HG02870 (cell line): ENCODE measurements at regions not wholly inside any gene's neighbourhood (a gene's known extent, or its start where the extent isn't known, plus 50 kb on each side); places are given as distances from the start of the nearest gene placed in this dataset.
"Not testable (repeated sequence)": the region's sequence is repeated elsewhere in the genome, so short reads cannot be mapped to it uniquely, and the experiment has no call there.

ENCODE experiments used
- ATAC-seq: cut with Tn5 transposase; IDR thresholded peaks from one replicate; pipeline ENCODE4 v1.9.1; 2021; ENCODE audit warnings: mild to moderate bottlenecking, moderate library complexity; ENCODE audit not compliant: unreplicated experiment

DNA sequence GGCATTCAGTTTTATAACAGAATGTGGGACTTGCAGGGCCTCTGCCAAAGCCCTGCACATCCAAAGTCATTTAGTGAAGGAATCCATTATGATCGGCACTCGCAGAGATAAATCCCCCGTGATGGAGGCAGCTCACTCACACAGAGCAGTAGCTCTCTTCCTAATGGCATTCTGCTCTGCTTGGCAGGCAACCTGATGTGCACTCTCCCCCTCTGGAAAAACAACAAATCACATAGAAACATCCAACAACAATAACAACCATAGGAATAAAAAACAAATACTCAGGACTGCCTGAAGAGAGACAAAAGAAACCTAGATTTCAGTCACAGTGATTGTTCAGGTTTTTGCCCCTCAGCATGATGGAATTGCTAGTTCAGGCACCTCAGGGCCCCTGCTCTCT, 59.7 kb downstream of the NAA11 start:
- no peak for ATAC-seq

DNA sequence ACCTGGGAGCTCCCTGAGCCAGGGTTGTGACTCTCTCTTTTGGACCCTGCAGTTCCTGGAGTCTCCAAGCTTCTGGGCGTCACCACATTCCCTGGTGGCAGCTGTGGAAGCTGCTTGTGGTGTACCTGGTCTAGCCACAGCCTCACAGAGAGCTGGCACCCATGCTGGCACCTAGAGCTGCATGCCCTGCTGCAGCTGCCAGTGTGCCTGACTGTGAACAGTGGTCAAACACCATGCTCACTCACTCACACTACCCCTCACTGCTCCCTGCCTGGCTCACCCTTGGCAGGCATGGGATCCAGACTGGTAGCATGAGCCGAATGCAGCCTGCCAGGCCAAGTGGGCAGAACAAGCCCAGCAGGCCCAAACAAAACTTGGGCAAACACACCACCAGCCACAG, 66.6 kb downstream of the NAA11 start:
- no peak for ATAC-seq

- ATAC-seq = no peak
Observed at GRCh38 chr4:79258614-79259176, 67.2 kb downstream of the NAA11 start.

DNA sequence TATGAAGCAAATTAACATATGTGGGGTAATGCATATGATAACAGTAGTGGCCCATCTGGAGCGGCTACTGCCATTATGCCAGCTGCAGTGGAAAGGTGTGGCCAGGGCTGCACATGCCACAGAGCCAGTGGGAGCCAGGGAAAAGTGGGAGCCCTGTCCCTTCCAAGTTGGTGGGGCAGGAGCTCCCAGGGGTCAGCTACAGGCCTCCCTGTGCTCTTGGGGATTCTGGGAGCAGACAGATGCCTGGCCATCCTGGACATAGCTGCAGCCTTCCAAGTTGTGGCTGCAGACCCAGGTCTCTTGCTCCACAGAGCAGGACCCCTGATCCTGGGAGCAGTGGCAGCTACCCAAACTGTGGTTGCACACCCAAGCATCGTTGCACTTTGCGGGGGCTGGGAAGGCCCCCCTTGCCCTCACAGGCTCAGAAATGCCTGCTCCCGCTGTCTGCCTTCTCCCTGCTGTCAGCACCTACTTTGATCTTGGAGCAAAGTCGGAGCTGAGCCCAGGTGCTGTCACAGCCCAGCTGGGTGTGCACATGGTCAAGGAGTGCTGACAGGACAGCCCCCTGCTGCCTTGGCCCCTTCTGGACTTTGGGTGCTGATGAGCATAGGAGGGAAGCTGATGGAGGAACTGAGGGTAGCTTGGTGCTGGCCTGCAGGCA, 67.8 kb downstream of the NAA11 start:
- no peak for ATAC-seq

DNA sequence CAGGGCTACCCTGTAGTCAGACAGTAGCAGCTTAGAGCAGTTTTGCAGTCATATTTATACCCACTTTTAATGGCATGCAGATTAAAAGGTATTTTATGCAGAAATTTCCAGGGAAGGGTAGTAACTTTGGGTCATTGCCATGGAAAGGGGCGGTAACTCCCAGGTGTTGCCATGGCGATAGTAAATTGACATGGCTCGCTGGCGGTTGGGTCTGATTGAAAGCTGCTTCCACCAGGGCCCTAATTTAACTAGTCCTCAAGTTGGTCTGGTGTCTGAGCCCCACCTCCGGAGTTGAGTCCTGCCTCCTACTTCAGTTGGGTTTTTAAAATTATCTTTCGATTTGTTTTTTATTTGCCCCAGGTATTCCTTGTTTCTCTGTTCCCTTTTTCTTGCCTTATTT, 70.1 kb downstream of the NAA11 start:
- no peak for ATAC-seq

DNA sequence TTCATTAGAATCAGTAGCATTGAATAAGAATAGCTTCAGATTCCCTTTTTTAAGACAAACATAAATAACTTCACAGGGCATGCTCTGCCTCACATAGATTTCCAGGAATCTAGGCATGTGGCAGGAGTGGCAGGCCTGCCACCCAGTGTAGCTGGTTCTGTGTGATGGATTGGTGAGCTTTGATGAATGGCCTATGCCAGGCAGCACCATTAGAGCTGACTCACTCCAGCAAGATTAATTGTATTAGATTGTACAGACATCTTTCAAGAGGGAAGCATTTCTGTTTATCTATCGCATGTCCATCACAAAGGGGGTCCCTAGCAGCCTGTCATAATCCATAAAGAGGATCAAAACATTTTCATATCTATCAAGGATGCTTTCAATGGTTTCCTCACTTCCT, 71.9 kb downstream of the NAA11 start:
- ATAC-seq = no peak

- ATAC-seq = no peak
Observed at GRCh38 chr4:79253168-79253567, 72.7 kb downstream of the NAA11 start.

- ATAC-seq = no peak
Observed at GRCh38 chr4:79250887-79251286, 75.0 kb downstream of the NAA11 start.

- ATAC-seq = no peak
Observed at GRCh38 chr4:79249881-79250503, 75.9 kb downstream of the NAA11 start.

- ATAC-seq = no peak
Observed at GRCh38 chr4:79248610-79249009, 77.3 kb downstream of the NAA11 start.

- no peak for ATAC-seq
Observed at GRCh38 chr4:79247695-79248394, 78.0 kb downstream of the NAA11 start.

DNA sequence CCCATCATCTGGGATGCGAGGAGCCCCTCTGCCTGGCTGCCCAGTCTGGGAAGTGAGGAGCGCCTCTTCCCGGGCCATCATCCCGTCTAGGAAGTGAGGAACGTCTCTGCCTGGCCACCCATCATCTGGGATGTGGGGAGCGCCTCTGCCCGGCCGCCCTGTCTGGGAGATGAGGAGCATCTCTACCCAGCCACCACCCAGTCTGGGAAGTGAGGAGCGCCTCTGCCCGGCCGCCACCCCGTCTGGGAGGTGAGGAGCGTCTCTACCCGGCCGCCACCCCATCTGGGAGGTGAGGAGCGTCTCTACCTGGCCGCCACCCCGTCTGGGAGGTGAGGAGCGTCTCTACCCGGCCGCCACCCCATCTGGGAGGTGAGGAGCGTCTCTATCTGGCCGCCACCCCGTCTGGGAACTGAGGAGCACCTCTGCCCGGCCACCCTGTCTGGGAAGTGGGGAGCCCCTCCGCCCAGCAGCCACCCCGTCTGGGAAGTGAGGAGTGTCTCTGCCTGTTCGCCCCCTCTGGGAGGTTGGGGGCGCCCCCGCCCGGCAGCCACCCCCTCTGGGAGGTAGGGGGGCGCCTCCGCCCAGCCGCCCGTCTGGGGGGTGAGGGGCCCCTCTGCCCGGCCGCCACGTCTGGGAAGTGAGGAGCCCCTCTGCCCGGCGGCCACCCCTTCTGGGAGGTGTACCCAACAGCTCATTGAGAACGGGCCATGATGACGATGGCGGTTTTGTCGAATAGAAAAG, 80.5 kb downstream of the NAA11 start:
- ATAC-seq = not testable (repeated sequence)

GRCh38 chr4:79241846-79242245, 84.0 kb downstream of the NAA11 start:
- ATAC-seq = no peak

DNA sequence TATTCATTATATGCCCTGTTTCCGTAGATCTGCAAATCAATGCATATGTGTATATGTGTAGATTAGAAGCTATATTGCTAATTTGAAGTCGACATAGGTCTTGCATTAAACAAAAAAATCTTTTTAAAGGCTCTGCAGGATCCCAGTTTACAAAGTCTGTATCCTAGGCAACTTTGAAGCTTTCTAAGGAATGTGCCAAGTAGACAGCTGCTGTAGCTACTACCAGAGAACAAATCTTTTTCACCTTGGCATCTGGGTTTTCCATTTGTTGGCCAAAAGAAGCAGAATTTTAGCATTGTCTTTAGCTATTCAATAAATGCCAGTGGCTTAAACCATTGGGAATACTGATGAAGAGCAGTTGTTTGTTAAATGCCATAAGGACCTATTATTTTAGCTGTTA, 88.0 kb downstream of the NAA11 start:
- no peak for ATAC-seq

DNA sequence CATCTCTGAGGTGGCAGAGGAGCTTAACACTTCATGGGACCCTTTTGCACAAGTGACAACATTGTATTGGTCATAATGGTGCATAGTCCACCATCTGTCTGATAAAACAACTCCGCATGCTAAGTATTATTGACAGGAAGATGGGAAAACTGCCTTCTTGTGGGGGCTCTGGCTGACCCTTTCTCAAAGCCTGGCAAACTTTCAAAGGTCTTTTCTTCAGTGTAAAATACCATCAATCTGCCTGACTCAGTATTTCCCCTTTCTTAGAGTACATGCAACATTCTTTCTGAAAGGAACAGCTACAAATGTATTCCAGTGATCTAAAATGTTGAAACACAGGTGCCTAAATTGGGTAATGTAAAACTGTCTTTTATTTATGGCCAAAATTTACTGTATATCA, 89.1 kb downstream of the NAA11 start:
- ATAC-seq = no peak

DNA sequence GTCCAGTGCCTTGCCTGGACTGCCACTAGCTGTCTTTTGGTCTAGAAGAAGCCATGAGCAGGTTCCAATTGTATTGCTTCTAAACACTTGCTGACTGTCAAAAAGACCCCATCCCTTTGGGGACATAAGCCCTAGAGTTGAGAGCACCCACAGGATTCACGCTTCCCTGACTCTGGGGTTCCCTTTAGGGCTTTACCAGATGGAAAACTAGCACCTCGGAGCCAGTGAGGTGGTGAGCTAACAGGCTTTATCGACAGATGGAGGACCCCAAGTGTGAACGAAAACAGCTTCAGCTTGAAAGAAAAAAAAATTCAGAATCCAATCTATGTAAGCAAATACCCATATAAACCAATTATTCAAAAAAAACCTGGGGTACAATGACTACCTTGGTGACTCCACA, 90.8 kb downstream of the NAA11 start:
- ATAC-seq = no peak

- ATAC-seq = no peak
Observed at GRCh38 chr4:79233820-79234219, 92.0 kb downstream of the NAA11 start.

GRCh38 chr4:79232540-79232939, 93.3 kb downstream of the NAA11 start:
- no peak for ATAC-seq

GRCh38 chr4:79227860-79228259, 98.0 kb downstream of the NAA11 start:
- ATAC-seq = no peak

DNA sequence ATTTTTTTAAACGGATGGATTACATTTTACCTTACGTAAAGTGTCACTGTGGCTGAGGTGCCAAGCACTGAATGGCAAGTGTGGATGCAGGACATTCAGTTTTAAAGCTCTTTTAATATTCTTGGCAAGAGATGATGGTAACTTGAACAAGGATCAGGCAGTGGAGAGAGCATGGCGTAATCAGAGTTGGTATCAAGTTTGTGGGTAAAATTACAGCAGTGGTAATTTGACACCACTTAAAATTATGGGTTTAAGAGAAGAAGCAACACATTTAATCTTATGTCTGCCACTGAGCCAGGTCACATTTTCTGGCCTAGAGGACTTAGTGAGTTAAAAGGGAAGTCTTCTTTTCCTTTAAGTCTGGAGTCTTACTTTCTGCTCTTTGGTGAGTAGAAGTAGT, 100.5 kb downstream of the NAA11 start:
- ATAC-seq = no peak

DNA sequence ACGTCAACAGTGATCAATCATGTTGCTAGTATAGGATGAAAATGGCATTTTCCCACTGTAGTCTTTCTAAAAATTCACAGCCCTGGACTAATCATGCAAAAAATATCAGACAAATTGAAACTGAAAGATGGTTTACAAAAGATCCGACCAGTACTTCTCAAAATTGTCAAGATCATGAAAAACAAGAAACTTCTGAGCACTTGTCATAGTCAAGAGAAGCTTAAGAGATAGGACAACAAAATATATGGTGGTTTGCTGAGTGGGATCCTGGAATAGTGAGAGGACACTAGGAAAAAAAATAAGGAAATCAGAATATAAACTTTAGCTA, 101.1 kb downstream of the NAA11 start:
- no peak for ATAC-seq
